GM12878 (cell line): ENCODE measurements at regions not wholly inside any gene's neighbourhood (a gene's known extent, or its start where the extent isn't known, plus 50 kb on each side); places are given as distances from the start of the nearest gene placed in this dataset.

Experiments
- ATAC-seq: fragments of 200-7000 bp; cut with Tn5 transposase; 3 replicates; pipeline ENCODE4 v1.9.1; 2020; ENCODE audit warnings: mild to moderate bottlenecking, moderate library complexity
- BruUV-seq: library from RNA; stranded (reverse); fragments of 400-500 nt; replicated peaks from 2 replicates; lab custom pipeline; 2021; lab: Mats Ljungman, UMichigan
- CTCF ChIA-PET: fragments of 300-600 bp; sonication (Branson Sonifier 250); formaldehyde crosslinking; extraction: SDS; loops from one replicate; lab custom pipeline; 2021; ENCODE audit warnings: inconsistent platforms; lab: Yijun Ruan, JAX
- POLR2A ChIA-PET: fragments of 350-600 bp; formaldehyde crosslinking; extraction: SDS; loops from one replicate; lab custom pipeline; 2021; ENCODE audit warnings: inconsistent platforms; lab: Charles Lee
- RAD21 ChIA-PET: fragments of 300-600 bp; sonication (Branson Sonifier 250); formaldehyde crosslinking; loops from one replicate; lab custom pipeline; 2023; ENCODE audit warnings: antibody characterized with exemption; ENCODE audit not compliant: unreplicated experiment; lab: Charles Lee
- SMC1A ChIA-PET: fragments of 300-600 bp; sonication (Branson Sonifier 250); formaldehyde crosslinking; loops from one replicate; lab custom pipeline; 2023; ENCODE audit not compliant: unreplicated experiment, uncharacterized antibody; lab: Charles Lee
- DNase-seq: peaks from one replicate; pipeline ENCODE4 v3.0.0-alpha.2; 2011; ENCODE audit warnings: low read depth, low spot score
- FAIRE-seq: peaks from 3 replicates; lab custom pipeline; 2011; peaks lifted over from hg19 to GRCh38; lab: Jason Lieb, UNC
- H2AFZ ChIP-seq: 2 replicates; pipeline ENCODE4 v1.6.0; 2011; ENCODE audit warnings: low read depth, low read length, control low read depth; ENCODE audit not compliant: control insufficient read depth
- H3K27ac ChIP-seq: 2 replicates; pipeline ENCODE4 v1.5.1; 2011; ENCODE audit warnings: control low read depth; ENCODE audit not compliant: control insufficient read depth, insufficient read depth
- H3K27me3 ChIP-seq, 2 experiments: replicated peaks in 1 of 2; 2 replicates each; pipeline versions ENCODE4 v1.6.0 to v1.6.1; 2011; ENCODE audit warnings: low read length in 1 of 2; ENCODE audit not compliant: control insufficient read depth in 2 of 2, insufficient read depth in 2 of 2
- H3K36me3 ChIP-seq, 2 experiments: 2 replicates each; pipeline ENCODE4 v1.5.1; 2011; ENCODE audit warnings: low read length in 1 of 2; ENCODE audit not compliant: control insufficient read depth in 2 of 2, insufficient read depth in 2 of 2
- H3K4me1 ChIP-seq: 2 replicates; pipeline ENCODE4 v1.6.1; 2011; ENCODE audit warnings: mild to moderate bottlenecking, low read length, moderate library complexity, mixed read lengths; ENCODE audit not compliant: control insufficient read depth, insufficient read depth
- H3K4me2 ChIP-seq: 2 replicates; pipeline ENCODE4 v1.6.0; 2011; ENCODE audit warnings: control low read depth; ENCODE audit not compliant: control insufficient read depth, insufficient read depth
- H3K4me3 ChIP-seq: fragments of 200-600 bp; sonication (generic); 2 replicates; pipeline ENCODE4 v1.5.1; 2016
- H3K79me2 ChIP-seq: 2 replicates; pipeline ENCODE4 v1.6.0; 2011; ENCODE audit warnings: low read length; ENCODE audit not compliant: control insufficient read depth, insufficient read depth
- H3K9ac ChIP-seq: 2 replicates; pipeline ENCODE4 v1.8.0; 2011; ENCODE audit warnings: low read length, control low read depth, mixed read lengths; ENCODE audit not compliant: control insufficient read depth, insufficient read depth
- H3K9me3 ChIP-seq: replicated peaks from 3 replicates; pipeline ENCODE4 v1.5.1; 2011; ENCODE audit warnings: mild to moderate bottlenecking, low read length; ENCODE audit not compliant: control insufficient read depth, insufficient read depth
- H4K20me1 ChIP-seq: 2 replicates; pipeline ENCODE4 v1.6.0; 2011; ENCODE audit not compliant: control insufficient read depth, insufficient read depth
- ATF3 ChIP-seq: IDR thresholded peaks from 2 replicates; pipeline ENCODE4 v1.6.1; 2011; ENCODE audit warnings: low read depth, mild to moderate bottlenecking, low read length, moderate library complexity, borderline replicate concordance; ENCODE audit errors: extremely low read depth
- E2F8 ChIP-seq: fragments of 450-650 bp; IDR thresholded peaks from 2 replicates; pipeline ENCODE4 v1.6.1; 2018; ENCODE audit warnings: mild to moderate bottlenecking, low read depth, moderate library complexity; ENCODE audit not compliant: partially characterized antibody
- EGR1 ChIP-seq, 2 experiments: IDR thresholded peaks; 1 replicate in 1 of 2; 2 replicates in 1 of 2; pipeline ENCODE4 v1.6.1; 2011 to 2012; ENCODE audit warnings: low read depth in 2 of 2, low read length in 2 of 2, borderline replicate concordance in 1 of 2, mild to moderate bottlenecking in 1 of 2, moderate library complexity in 1 of 2
- HDAC6 ChIP-seq: fragments of 200-600 bp; sonication (generic); IDR thresholded peaks from one replicate; pipeline ENCODE4 v1.8.0; 2017; ENCODE audit warnings: antibody characterized with exemption; ENCODE audit not compliant: unreplicated experiment
- WGBS: methylation state at CpG from one replicate; pipeline ENCODE4 v1.1.6; 2016; ENCODE audit warnings: low lambda C conversion rate; ENCODE audit not compliant: insufficient replicate concordance, insufficient coverage; ENCODE audit errors: missing lambda C conversion rate; 5-methylcytosine and 5-hydroxymethylcytosine counted together
- in situ Hi-C: fragments of 300-500 bp; cut with MboI; formaldehyde crosslinking; loops from 9 replicates; pipeline ENCODE4 v1.14.3; 2018; ENCODE audit warnings: mixed read lengths
- intact Hi-C: fragments of 100-400 bp; cut with micrococcal nuclease; formaldehyde crosslinking; loops from one replicate; pipeline ENCODE4 v1.14.2; 2022; ENCODE audit not compliant: unreplicated experiment

GRCh38 chr4:52265781-52266525 lies 214.8 kb downstream of the SPATA18 start:
- ChIA-PET SMC1A (no interaction called here), RAD21 (no interaction called here)
- 26% methylated on average over 6 of the region's 6 CpGs for WGBS

More at GRCh38 chr4:52265781-52266525, 214.8 kb downstream of the SPATA18 start:
- BruUV-seq = no TSS peak
- H3K79me2 ChIP-seq = no peaks in the 10 kb centered on the region
- H3K9ac ChIP-seq = no peak overlapping the region
- H2AFZ ChIP-seq = no peak overlapping the region
- TF ChIP-seq E2F8 (no peak), ATF3 (no peak), HDAC6 (no peak), EGR1 (IDR thresholded peaks at IDR 0.05; ENCODE audit: borderline replicate concordance in 1 of 2, low read depth in 2 of 2, low read length in 2 of 2) (no peak)
- no peaks in the 10 kb centered on the region for H3K9me3 ChIP-seq
- ChIA-PET POLR2A (no interaction called here), CTCF (interaction anchor here (1.0 kb wide), 1 partner anchor 21 kb away, joined by 3 read pairs; no protein-coding TSS in a partner anchor)
- no peaks in the 10 kb centered on the region for H3K27me3 ChIP-seq
- no peak for ATAC-seq
- H3K4me1 ChIP-seq = no peaks in the 10 kb centered on the region
- no peak for DNase-seq
- no peaks in the 10 kb centered on the region for H3K36me3 ChIP-seq
- no peaks in the 10 kb centered on the region for H4K20me1 ChIP-seq
- H3K4me3 ChIP-seq = no peak overlapping the region
- intact Hi-C loops (no loop called here), in situ Hi-C loops (no loop called here)
- H3K27ac ChIP-seq = no peak overlapping the region
- no peak overlapping the region for H3K4me2 ChIP-seq
- FAIRE-seq = no peak
